Panc1 (cell line): ENCODE measurements at regions not wholly inside any gene's neighbourhood (a gene's known extent, or its start where the extent isn't known, plus 50 kb on each side); places are given as distances from the start of the nearest gene placed in this dataset.
"Not testable (repeated sequence)": the region's sequence is repeated elsewhere in the genome, so short reads cannot be mapped to it uniquely, and the experiment has no call there.

Experiments used
- ATAC-seq: fragments of 200-7000 bp; cut with Tn5 transposase; 2 replicates; pipeline ENCODE4 v1.9.1; 2020; ENCODE audit warnings: mild to moderate bottlenecking, moderate library complexity
- BruUV-seq: library from RNA; stranded (reverse); fragments of 400-500 nt; replicated peaks from 2 replicates; lab custom pipeline; 2021; lab: Mats Ljungman, UMichigan
- CTCF ChIA-PET: fragments of 300-600 bp; sonication (Branson Sonifier 250); formaldehyde crosslinking; loops from one replicate; lab custom pipeline; 2022; ENCODE audit warnings: antibody characterized with exemption; lab: Charles Lee
- POLR2A ChIA-PET: fragments of 300-600 bp; sonication (Branson Sonifier 250); formaldehyde crosslinking; loops from one replicate; lab custom pipeline; 2022; ENCODE audit warnings: antibody characterized with exemption; lab: Charles Lee
- DNase-seq: peaks from one replicate; pipeline ENCODE4 v3.0.0-alpha.2; 2010; ENCODE audit warnings: low read depth, low spot score
- H3K27ac ChIP-seq: 2 replicates; pipeline ENCODE4 v1.5.1; 2011; ENCODE audit warnings: mild to moderate bottlenecking, low read length, inconsistent platforms
- H3K27me3 ChIP-seq: fragments of 200-500 bp; sonication (Bioruptor generic); 2 replicates; pipeline ENCODE4 v1.6.0; 2014; ENCODE audit warnings: low read length, inconsistent platforms; ENCODE audit not compliant: control insufficient read depth, insufficient read depth
- H3K36me3 ChIP-seq: fragments of 200-500 bp; sonication (Bioruptor generic); 2 replicates; pipeline ENCODE4 v1.5.1; 2014; ENCODE audit warnings: inconsistent platforms, mild to moderate bottlenecking, low read length, moderate library complexity; ENCODE audit not compliant: control insufficient read depth, insufficient read depth
- H3K4me1 ChIP-seq: 2 replicates; pipeline ENCODE4 v1.5.1; 2011; ENCODE audit warnings: inconsistent platforms, mild to moderate bottlenecking, low read length, moderate library complexity; ENCODE audit not compliant: control insufficient read depth, insufficient read depth
- H3K4me3 ChIP-seq, 2 experiments: 2 replicates each; pipeline ENCODE4 v1.5.1; 2011 to 2012; ENCODE audit warnings: low read depth in 2 of 2, low read length in 2 of 2, mild to moderate bottlenecking in 2 of 2, inconsistent platforms in 1 of 2, moderate library complexity in 1 of 2
- H3K9me3 ChIP-seq: fragments of 200-500 bp; sonication (Bioruptor generic); 2 replicates; pipeline ENCODE4 v1.5.1; 2014; ENCODE audit warnings: low read depth, mild to moderate bottlenecking, inconsistent platforms, low read length, moderate library complexity; ENCODE audit not compliant: control insufficient read depth, insufficient read depth
- CTCF ChIP-seq: fragments of 450-650 bp; IDR thresholded peaks from 2 replicates; pipeline ENCODE4 v1.5.1; 2017; ENCODE audit warnings: mild to moderate bottlenecking
- POLR2AphosphoS5 ChIP-seq: IDR thresholded peaks from 2 replicates; pipeline ENCODE4 v1.6.1; 2012; ENCODE audit warnings: mild to moderate bottlenecking, low read depth, low read length, moderate library complexity
- REST ChIP-seq, 2 experiments: IDR thresholded peaks; 2 replicates each; pipeline ENCODE4 v1.6.1; 2011 to 2012; ENCODE audit warnings: low read depth in 2 of 2, control low read depth in 1 of 2, low read length in 1 of 2, mild to moderate bottlenecking in 1 of 2, moderate library complexity in 1 of 2; ENCODE audit not compliant: insufficient read depth in 1 of 2
- SIN3A ChIP-seq: IDR thresholded peaks from 2 replicates; pipeline ENCODE4 v1.6.1; 2012; ENCODE audit warnings: low read depth, mild to moderate bottlenecking, low read length, moderate library complexity, borderline replicate concordance; ENCODE audit not compliant: insufficient read depth
- TCF7L2 ChIP-seq: IDR thresholded peaks from 2 replicates; pipeline ENCODE4 v1.6.1; 2011; ENCODE audit warnings: mild to moderate bottlenecking, low read depth, low read length, inconsistent platforms
- in situ Hi-C: cut with HindIII; loops from 2 replicates; pipeline ENCODE4 v1.10.0; 2016; ENCODE audit warnings: low sequenced_read_pairs, low pct_unique_long_range_greater_than_20kb
- intact Hi-C: fragments of 100-400 bp; cut with micrococcal nuclease; formaldehyde crosslinking; loops from one replicate; pipeline ENCODE4 v1.10.0; 2022; ENCODE audit not compliant: unreplicated experiment

GRCh38 chr13:48831248-48831647 lies 144.5 kb upstream of the FNDC3A start:
- CTCF ChIA-PET: no interaction called here
- in situ Hi-C loops: no loop called here

GRCh38 chr13:48833412-48833811 lies 142.3 kb upstream of the FNDC3A start:
- in situ Hi-C loops (no loop called here), intact Hi-C loops (no loop called here)
- no peak overlapping the region for H3K27ac ChIP-seq
- no peaks in the 10 kb centered on the region; the same call in 1 of the 2 replicates for H3K4me1 ChIP-seq
- BruUV-seq: no TSS peak
- POLR2A ChIA-PET: no interaction called here
- TF ChIP-seq POLR2AphosphoS5: no peak
- no peak for TF ChIP-seq TCF7L2
- TF ChIP-seq CTCF: no peak
- no peak for TF ChIP-seq REST (IDR thresholded peaks at IDR 0.05; ENCODE audit: insufficient read depth in 1 of 2, low read depth in 2 of 2, low read length in 1 of 2)
- no peak for TF ChIP-seq SIN3A
- H3K4me3 ChIP-seq: no peak overlapping the region
- no peak for DNase-seq
- no peak for ATAC-seq
- H3K36me3 ChIP-seq: no peaks in the 10 kb centered on the region
- H3K9me3 ChIP-seq: no peaks in the 10 kb centered on the region
- H3K27me3 ChIP-seq: no peaks in the 10 kb centered on the region
- CTCF ChIA-PET: no interaction called here

More at GRCh38 chr13:48831248-48831647, 144.5 kb upstream of the FNDC3A start:
- ATAC-seq: no peak
- no peak overlapping the region for H3K27ac ChIP-seq
- POLR2A ChIA-PET: no interaction called here
- TF ChIP-seq REST (IDR thresholded peaks at IDR 0.05; ENCODE audit: insufficient read depth in 1 of 2, low read depth in 2 of 2, low read length in 1 of 2) (no peak), TCF7L2 (no peak), POLR2AphosphoS5 (no peak), SIN3A (no peak), CTCF (no peak)
- no peak overlapping the region for H3K4me3 ChIP-seq
- no peaks in the 10 kb centered on the region for H3K36me3 ChIP-seq
- intact Hi-C loops: no loop called here
- no TSS peak for BruUV-seq
- H3K4me1 ChIP-seq: no peaks in the 10 kb centered on the region
- H3K27me3 ChIP-seq: no peaks in the 10 kb centered on the region
- H3K9me3 ChIP-seq: no peaks in the 10 kb centered on the region
- DNase-seq: no peak

- H3K4me3 ChIP-seq, H3K27ac ChIP-seq, ATAC-seq, BruUV-seq, H3K9me3 ChIP-seq, POLR2A ChIA-PET, DNase-seq, CTCF ChIA-PET, H3K4me1 ChIP-seq, intact Hi-C loops, H3K27me3 ChIP-seq, in situ Hi-C loops, H3K36me3 ChIP-seq: not testable (repeated sequence)
Measured at GRCh38 chr13:48835326-48835725, 140.4 kb upstream of the FNDC3A start.
